Adrenal gland (tissue), 5 donors: ENCODE measurements at regions not wholly inside any gene's neighbourhood (a gene's known extent, or its start where the extent isn't known, plus 50 kb on each side); places are given as distances from the start of the nearest gene placed in this dataset.

Experiments
- POLR2A ChIP-seq, 2 donors: fragments of 450-650 bp; IDR thresholded peaks; one replicate each; pipeline ENCODE4 v1.6.1; 2017; ENCODE audit warnings: antibody characterized with exemption in 2 of 2, mild to moderate bottlenecking in 2 of 2, moderate library complexity in 1 of 2
- TF ChIP-seq, protein P1 (sequence below), 6 experiments: fragments of 450-650 bp in 4 of 6; fragments of 200-600 bp in 2 of 6; sonication (generic) in 1 of 6; IDR thresholded peaks; 1 replicate in 5 of 6; 2 replicates in 1 of 6; pipeline versions ENCODE4 v1.5.1 to v1.8.0; 2016 to 2021; ENCODE audit warnings: antibody characterized with exemption in 6 of 6, mild to moderate bottlenecking in 2 of 6, moderate library complexity in 1 of 6
- donor health status: DM: no; HTN: no; CAD: no.

- TF ChIP-seq, protein P1, sequence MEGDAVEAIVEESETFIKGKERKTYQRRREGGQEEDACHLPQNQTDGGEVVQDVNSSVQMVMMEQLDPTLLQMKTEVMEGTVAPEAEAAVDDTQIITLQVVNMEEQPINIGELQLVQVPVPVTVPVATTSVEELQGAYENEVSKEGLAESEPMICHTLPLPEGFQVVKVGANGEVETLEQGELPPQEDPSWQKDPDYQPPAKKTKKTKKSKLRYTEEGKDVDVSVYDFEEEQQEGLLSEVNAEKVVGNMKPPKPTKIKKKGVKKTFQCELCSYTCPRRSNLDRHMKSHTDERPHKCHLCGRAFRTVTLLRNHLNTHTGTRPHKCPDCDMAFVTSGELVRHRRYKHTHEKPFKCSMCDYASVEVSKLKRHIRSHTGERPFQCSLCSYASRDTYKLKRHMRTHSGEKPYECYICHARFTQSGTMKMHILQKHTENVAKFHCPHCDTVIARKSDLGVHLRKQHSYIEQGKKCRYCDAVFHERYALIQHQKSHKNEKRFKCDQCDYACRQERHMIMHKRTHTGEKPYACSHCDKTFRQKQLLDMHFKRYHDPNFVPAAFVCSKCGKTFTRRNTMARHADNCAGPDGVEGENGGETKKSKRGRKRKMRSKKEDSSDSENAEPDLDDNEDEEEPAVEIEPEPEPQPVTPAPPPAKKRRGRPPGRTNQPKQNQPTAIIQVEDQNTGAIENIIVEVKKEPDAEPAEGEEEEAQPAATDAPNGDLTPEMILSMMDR (IDR thresholded peaks at IDR 0.05), result no peak
- no peak for TF ChIP-seq POLR2A (IDR thresholded peaks at IDR 0.05)
Measured at GRCh38 chr5:116378777-116379121, 195.9 kb downstream of the SEMA6A start.
